Endodermal cell (in vitro differentiated cells): ENCODE measurements at regions not wholly inside any gene's neighbourhood (a gene's known extent, or its start where the extent isn't known, plus 50 kb on each side); places are given as distances from the start of the nearest gene placed in this dataset.

ENCODE experiments used
- DNase-seq: peaks from one replicate; pipeline ENCODE4 v3.0.0-alpha.2; 2017
- H3K27ac ChIP-seq: 2 replicates; pipeline ENCODE4 v1.5.1; 2013; ENCODE audit warnings: mild to moderate bottlenecking, low read depth, low read length, moderate library complexity
- H3K27me3 ChIP-seq: 2 replicates; pipeline ENCODE4 v1.6.1; 2013; ENCODE audit warnings: mild to moderate bottlenecking, low read length, moderate library complexity; ENCODE audit not compliant: insufficient read depth, control insufficient read depth, poor library complexity, severe bottlenecking
- H3K36me3 ChIP-seq: 2 replicates; pipeline ENCODE4 v1.7.0; 2013; ENCODE audit warnings: mild to moderate bottlenecking, low read length, moderate library complexity; ENCODE audit not compliant: control insufficient read depth, insufficient read depth
- H3K4me1 ChIP-seq: one replicate; pipeline ENCODE4 v1.7.0; 2013; ENCODE audit warnings: low read length; ENCODE audit not compliant: control insufficient read depth, insufficient read depth
- H3K4me3 ChIP-seq: 2 replicates; pipeline ENCODE4 v1.5.1; 2013; ENCODE audit warnings: mild to moderate bottlenecking, low read length, moderate library complexity
- H3K9ac ChIP-seq: 2 replicates; pipeline ENCODE4 v1.6.1; 2013; ENCODE audit warnings: mild to moderate bottlenecking, low read length, moderate library complexity; ENCODE audit not compliant: poor library complexity, severe bottlenecking; ENCODE audit errors: extremely low read depth
- H3K9me3 ChIP-seq: 2 replicates; pipeline ENCODE4 v1.6.1; 2013; ENCODE audit warnings: mild to moderate bottlenecking, low read length, moderate library complexity; ENCODE audit not compliant: control insufficient read depth
- H3K27ac Mint-ChIP-seq: 2 replicates; pipeline ENCODE4 v1.8.0; 2020; ENCODE audit warnings: mixed read lengths
- H3K27me3 Mint-ChIP-seq: 2 replicates; pipeline ENCODE4 v1.8.0; 2021; ENCODE audit warnings: mild to moderate bottlenecking, mixed read lengths; ENCODE audit not compliant: insufficient read depth
- H3K36me3 Mint-ChIP-seq: 2 replicates; pipeline ENCODE4 v1.8.0; 2020; ENCODE audit warnings: low read depth, mixed read lengths
- H3K4me1 Mint-ChIP-seq: 2 replicates; pipeline ENCODE4 v1.8.0; 2020; ENCODE audit warnings: mixed read lengths
- H3K4me3 Mint-ChIP-seq: 2 replicates; pipeline ENCODE4 v1.8.0; 2020; ENCODE audit warnings: mild to moderate bottlenecking, moderate library complexity, mixed read lengths
- H3K9me3 Mint-ChIP-seq: 2 replicates; pipeline ENCODE4 v1.8.0; 2020; ENCODE audit warnings: mild to moderate bottlenecking, mixed read lengths
- whole genome bisulfite sequencing, 2 experiments: methylation state at CpG; one replicate each; pipeline versions ENCODE4 v1.1.5 to v1.1.7; 2013; ENCODE audit warnings: missing lambda C conversion rate in 2 of 2, mixed read lengths in 1 of 2; ENCODE audit not compliant: insufficient coverage in 1 of 2, insufficient read length in 1 of 2; 5-methylcytosine and 5-hydroxymethylcytosine counted together
- TF ChIP-seq, protein P1 (sequence below): fragments of 200-600 bp; sonication (generic); conservative IDR thresholded peaks from 2 replicates; pipeline ENCODE4 v1.5.0; 2021; ENCODE audit warnings: antibody characterized with exemption, mild to moderate bottlenecking

DNA sequence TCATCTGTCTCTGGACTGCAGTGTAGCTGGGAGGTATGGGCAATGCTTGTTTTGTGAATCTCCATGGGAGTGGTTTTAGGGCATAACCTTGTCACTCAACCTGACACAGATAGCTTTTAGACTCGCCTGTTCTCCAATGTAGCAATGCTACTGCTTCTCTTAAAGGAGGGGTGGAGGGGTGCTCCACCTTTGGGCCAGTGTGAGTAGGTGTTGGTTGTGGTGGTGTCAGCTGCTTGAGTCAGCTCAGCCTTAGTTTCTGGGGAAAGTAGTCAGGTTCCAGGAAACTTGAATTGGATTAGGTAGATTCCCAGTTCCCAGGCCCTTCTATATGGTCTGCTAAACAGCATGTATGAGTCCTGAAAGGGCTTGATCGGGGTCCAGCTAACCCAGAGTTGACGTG is 91.1 kb upstream of the PLPPR1 start:
- Histone ChIP-seq H3K4me1 (no peaks in the 10 kb centered on the region), H3K4me3 (no peak overlapping the region), H3K27me3 (no peaks in the 10 kb centered on the region), H3K9ac (no peak overlapping the region), H3K9me3 (no peaks in the 10 kb centered on the region), H3K27ac (no peak overlapping the region), H3K36me3 (no peaks in the 10 kb centered on the region)
- no peak for DNase-seq
- Mint-ChIP-seq H3K27me3 (no peaks in the 10 kb centered on the region), H3K9me3 (no peaks in the 10 kb centered on the region), H3K4me1 (no peaks in the 10 kb centered on the region), H3K4me3 (no peak overlapping the region), H3K36me3 (no peaks in the 10 kb centered on the region), H3K27ac (peak overlapping the region; percentile 13)
- TF ChIP-seq, protein P1, sequence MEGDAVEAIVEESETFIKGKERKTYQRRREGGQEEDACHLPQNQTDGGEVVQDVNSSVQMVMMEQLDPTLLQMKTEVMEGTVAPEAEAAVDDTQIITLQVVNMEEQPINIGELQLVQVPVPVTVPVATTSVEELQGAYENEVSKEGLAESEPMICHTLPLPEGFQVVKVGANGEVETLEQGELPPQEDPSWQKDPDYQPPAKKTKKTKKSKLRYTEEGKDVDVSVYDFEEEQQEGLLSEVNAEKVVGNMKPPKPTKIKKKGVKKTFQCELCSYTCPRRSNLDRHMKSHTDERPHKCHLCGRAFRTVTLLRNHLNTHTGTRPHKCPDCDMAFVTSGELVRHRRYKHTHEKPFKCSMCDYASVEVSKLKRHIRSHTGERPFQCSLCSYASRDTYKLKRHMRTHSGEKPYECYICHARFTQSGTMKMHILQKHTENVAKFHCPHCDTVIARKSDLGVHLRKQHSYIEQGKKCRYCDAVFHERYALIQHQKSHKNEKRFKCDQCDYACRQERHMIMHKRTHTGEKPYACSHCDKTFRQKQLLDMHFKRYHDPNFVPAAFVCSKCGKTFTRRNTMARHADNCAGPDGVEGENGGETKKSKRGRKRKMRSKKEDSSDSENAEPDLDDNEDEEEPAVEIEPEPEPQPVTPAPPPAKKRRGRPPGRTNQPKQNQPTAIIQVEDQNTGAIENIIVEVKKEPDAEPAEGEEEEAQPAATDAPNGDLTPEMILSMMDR: peak; percentile 34
- 89 to 100% methylated on average over 2 to 3 of the region's 3 CpGs for WGBS, 2 experiments

DNA sequence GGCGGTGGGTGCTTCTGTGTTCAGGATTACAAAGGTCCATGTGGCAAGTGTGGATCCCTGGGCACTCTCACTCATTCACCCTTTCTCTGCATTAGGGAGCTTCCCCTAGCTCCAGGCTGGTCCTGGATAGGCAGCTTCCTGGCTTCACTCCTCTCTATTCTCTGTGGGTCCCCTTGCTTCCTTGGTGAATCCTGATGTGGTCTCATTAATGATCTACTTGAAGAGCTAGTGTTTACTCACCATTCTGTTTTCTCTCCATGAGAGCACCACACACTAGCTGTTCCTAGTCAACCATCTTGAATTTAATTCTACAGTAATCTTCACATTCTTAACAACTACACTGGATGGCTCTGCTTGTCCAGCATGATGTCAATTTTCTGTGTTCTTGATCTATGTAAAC is 90.0 kb upstream of the PLPPR1 start:
- Mint-ChIP-seq H3K4me1 (no peaks in the 10 kb centered on the region), H3K4me3 (no peak overlapping the region), H3K36me3 (no peaks in the 10 kb centered on the region), H3K9me3 (no peaks in the 10 kb centered on the region), H3K27ac (no peak overlapping the region), H3K27me3 (no peaks in the 10 kb centered on the region)
- Histone ChIP-seq H3K27me3 (no peaks in the 10 kb centered on the region), H3K4me1 (no peaks in the 10 kb centered on the region), H3K27ac (no peak overlapping the region), H3K36me3 (no peaks in the 10 kb centered on the region), H3K9me3 (no peaks in the 10 kb centered on the region), H3K9ac (no peak overlapping the region), H3K4me3 (no peak overlapping the region)
- WGBS, 2 experiments: 86 to 100% methylated on average over 1 of the region's 1 CpG
- DNase-seq: no peak
- TF ChIP-seq, protein P1: no peak

DNA sequence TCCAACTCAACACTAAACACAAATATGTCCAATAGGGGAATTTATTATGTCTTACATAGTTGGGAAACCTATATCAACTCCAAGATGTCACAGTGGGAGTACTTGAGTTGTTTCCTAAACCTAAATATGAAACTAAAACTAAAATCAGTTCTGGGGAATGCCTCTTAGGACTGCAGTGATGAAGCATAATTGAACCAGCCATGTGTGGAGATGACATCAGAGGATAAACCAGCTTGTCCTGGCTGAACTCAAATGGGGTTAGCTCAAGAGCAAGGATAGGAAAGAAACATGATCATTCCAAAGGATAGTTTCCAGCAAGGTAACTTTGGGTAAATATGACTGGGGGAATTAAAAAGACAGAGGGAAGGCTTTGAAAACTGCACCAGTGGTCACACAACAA is 88.9 kb upstream of the PLPPR1 start:
- H3K36me3 ChIP-seq: no peaks in the 10 kb centered on the region
- no peak overlapping the region for H3K4me3 ChIP-seq
- no peaks in the 10 kb centered on the region for H3K27me3 Mint-ChIP-seq
- no peaks in the 10 kb centered on the region for H3K4me1 ChIP-seq
- no peak overlapping the region for H3K4me3 Mint-ChIP-seq
- no peaks in the 10 kb centered on the region for H3K9me3 ChIP-seq
- TF ChIP-seq, protein P1: no peak
- H3K27ac Mint-ChIP-seq: no peak overlapping the region
- H3K27me3 ChIP-seq: no peaks in the 10 kb centered on the region
- no peaks in the 10 kb centered on the region for H3K4me1 Mint-ChIP-seq
- H3K36me3 Mint-ChIP-seq: no peaks in the 10 kb centered on the region
- no peak overlapping the region for H3K27ac ChIP-seq
- DNase-seq: no peak
- no peaks in the 10 kb centered on the region for H3K9me3 Mint-ChIP-seq
- H3K9ac ChIP-seq: no peak overlapping the region
